Gastroesophageal sphincter (tissue), 3 donors: ENCODE measurements at regions not wholly inside any gene's neighbourhood (a gene's known extent, or its start where the extent isn't known, plus 50 kb on each side); places are given as distances from the start of the nearest gene placed in this dataset.

Source experiments
- EP300 ChIP-seq: sonication (generic); formaldehyde crosslinking; IDR thresholded peaks from one replicate; pipeline ENCODE4 v1.6.1; 2017; ENCODE audit warnings: antibody characterized with exemption, mild to moderate bottlenecking
- POLR2AphosphoS5 ChIP-seq: sonication (generic); formaldehyde crosslinking; IDR thresholded peaks from one replicate; pipeline ENCODE4 v1.6.1; 2017; ENCODE audit warnings: antibody characterized with exemption
- TF ChIP-seq, protein P1 (sequence below), 4 experiments: fragments of 200-600 bp in 2 of 4; fragments of 450-650 bp in 2 of 4; sonication (generic) in 1 of 4; IDR thresholded peaks; one replicate each; pipeline ENCODE4 v1.5.1; 2017 to 2019; ENCODE audit warnings: antibody characterized with exemption in 4 of 4, mild to moderate bottlenecking in 2 of 4, moderate library complexity in 2 of 4

DNA sequence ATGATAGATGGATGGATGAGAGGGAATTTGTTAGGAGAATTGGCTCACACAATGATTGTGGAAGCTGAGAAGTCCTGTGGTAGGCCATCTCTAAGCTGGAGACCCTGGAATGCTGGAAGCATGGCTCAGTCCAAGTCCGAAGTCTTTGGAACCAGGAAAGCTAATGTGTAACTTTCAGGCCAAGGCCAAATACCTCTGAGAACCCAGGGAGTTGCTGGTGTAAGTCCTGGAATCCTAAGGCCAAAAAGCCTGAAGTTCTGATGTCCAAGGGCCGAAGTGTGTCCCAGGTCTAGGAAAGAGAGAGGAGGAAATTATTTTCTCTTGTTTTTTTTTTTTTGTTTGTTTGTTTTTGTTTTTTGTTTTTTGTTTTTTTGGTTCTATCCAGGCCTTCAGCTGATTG lies 492.2 kb upstream of the GCFC2 start:
- TF ChIP-seq, protein P1, sequence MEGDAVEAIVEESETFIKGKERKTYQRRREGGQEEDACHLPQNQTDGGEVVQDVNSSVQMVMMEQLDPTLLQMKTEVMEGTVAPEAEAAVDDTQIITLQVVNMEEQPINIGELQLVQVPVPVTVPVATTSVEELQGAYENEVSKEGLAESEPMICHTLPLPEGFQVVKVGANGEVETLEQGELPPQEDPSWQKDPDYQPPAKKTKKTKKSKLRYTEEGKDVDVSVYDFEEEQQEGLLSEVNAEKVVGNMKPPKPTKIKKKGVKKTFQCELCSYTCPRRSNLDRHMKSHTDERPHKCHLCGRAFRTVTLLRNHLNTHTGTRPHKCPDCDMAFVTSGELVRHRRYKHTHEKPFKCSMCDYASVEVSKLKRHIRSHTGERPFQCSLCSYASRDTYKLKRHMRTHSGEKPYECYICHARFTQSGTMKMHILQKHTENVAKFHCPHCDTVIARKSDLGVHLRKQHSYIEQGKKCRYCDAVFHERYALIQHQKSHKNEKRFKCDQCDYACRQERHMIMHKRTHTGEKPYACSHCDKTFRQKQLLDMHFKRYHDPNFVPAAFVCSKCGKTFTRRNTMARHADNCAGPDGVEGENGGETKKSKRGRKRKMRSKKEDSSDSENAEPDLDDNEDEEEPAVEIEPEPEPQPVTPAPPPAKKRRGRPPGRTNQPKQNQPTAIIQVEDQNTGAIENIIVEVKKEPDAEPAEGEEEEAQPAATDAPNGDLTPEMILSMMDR (IDR thresholded peaks at IDR 0.05) = no peak
- TF ChIP-seq EP300 (no peak), POLR2AphosphoS5 (no peak)
